Renal pelvis (tissue), 1 donor: ENCODE measurements at regions not wholly inside any gene's neighbourhood (a gene's known extent, or its start where the extent isn't known, plus 50 kb on each side); places are given as distances from the start of the nearest gene placed in this dataset.
"Not testable (repeated sequence)": the region's sequence is repeated elsewhere in the genome, so short reads cannot be mapped to it uniquely, and the experiment has no call there.

Experiments
- DNase-seq: peaks from one replicate; pipeline ENCODE4 v3.0.0-alpha.2; 2013

GRCh38 chr5:118478852-118479251 is 509.5 kb downstream of the DTWD2 start:
- DNase-seq: no peak

GRCh38 chr5:118468085-118468484 is 520.3 kb downstream of the DTWD2 start:
- DNase-seq: no peak

- DNase-seq: no peak
These were observed 521.2 kb downstream of the DTWD2 start for GRCh38 chr5:118467103-118467502.

- no peak for DNase-seq
These were observed 521.9 kb downstream of the DTWD2 start for GRCh38 chr5:118466418-118466817.

- not testable (repeated sequence) for DNase-seq
These were observed 526.1 kb downstream of the DTWD2 start for GRCh38 chr5:118462276-118462675.

GRCh38 chr5:118461436-118461835 is 526.9 kb downstream of the DTWD2 start:
- no peak for DNase-seq

GRCh38 chr5:118459490-118459889 is 528.9 kb downstream of the DTWD2 start:
- DNase-seq: no peak

- DNase-seq: no peak
These were observed 532.3 kb downstream of the DTWD2 start for GRCh38 chr5:118456085-118456484.

GRCh38 chr5:118451697-118452247 is 536.6 kb downstream of the DTWD2 start:
- DNase-seq: no peak

- no peak for DNase-seq
These were observed 537.6 kb downstream of the DTWD2 start for GRCh38 chr5:118450554-118451332.

- no peak for DNase-seq
These were observed 541.0 kb downstream of the DTWD2 start for GRCh38 chr5:118447350-118447749.

- no peak for DNase-seq
These were observed 546.4 kb downstream of the DTWD2 start for GRCh38 chr5:118441956-118442355.

GRCh38 chr5:118441034-118441433 is 547.3 kb downstream of the DTWD2 start:
- DNase-seq: no peak

- no peak for DNase-seq
These were observed 547.9 kb downstream of the DTWD2 start for GRCh38 chr5:118440496-118440895.

- no peak for DNase-seq
These were observed 548.5 kb downstream of the DTWD2 start for GRCh38 chr5:118439831-118440230.

GRCh38 chr5:118435131-118435530 is 553.2 kb downstream of the DTWD2 start:
- DNase-seq: no peak

GRCh38 chr5:118434522-118434921 is 553.8 kb downstream of the DTWD2 start:
- DNase-seq: no peak

- no peak for DNase-seq
These were observed 558.3 kb downstream of the DTWD2 start for GRCh38 chr5:118430076-118430475.

- no peak for DNase-seq
These were observed 580.4 kb downstream of the DTWD2 start for GRCh38 chr5:118407958-118408357.

- DNase-seq: no peak
These were observed 582.7 kb downstream of the DTWD2 start for GRCh38 chr5:118405650-118406061.

- DNase-seq: no peak
These were observed 591.1 kb downstream of the DTWD2 start for GRCh38 chr5:118397236-118397635.

- no peak for DNase-seq
These were observed 595.9 kb downstream of the DTWD2 start for GRCh38 chr5:118392491-118392890.

- DNase-seq: not testable (repeated sequence)
These were observed 605.4 kb downstream of the DTWD2 start for GRCh38 chr5:118382931-118383330.

GRCh38 chr5:118379470-118379869 is 608.9 kb downstream of the DTWD2 start:
- no peak for DNase-seq
